ENCODE measurements at regions not wholly inside any gene's neighbourhood (a gene's known extent, or its start where the extent isn't known, plus 50 kb on each side); places are given as distances from the start of the nearest gene placed in this dataset.

- DNase-seq, result no peak
Measured at GRCh38 chr2:18650221-18650620, 60.9 kb upstream of the NT5C1B start.

- no peak for DNase-seq
Measured at GRCh38 chr2:18649502-18650135, 60.2 kb upstream of the NT5C1B start.

- no peak for DNase-seq
Measured at GRCh38 chr2:18648161-18648560, 58.8 kb upstream of the NT5C1B start.

GRCh38 chr2:18647731-18648130 is 58.4 kb upstream of the NT5C1B start:
- DNase-seq, result no peak

GRCh38 chr2:18645315-18645714 is 55.9 kb upstream of the NT5C1B start:
- no peak for DNase-seq

GRCh38 chr2:18644115-18644462 is 54.7 kb upstream of the NT5C1B start:
- no peak for DNase-seq

GRCh38 chr2:18643326-18644114 is 54.2 kb upstream of the NT5C1B start:
- DNase-seq, result no peak

GRCh38 chr2:18641823-18642222 is 52.5 kb upstream of the NT5C1B start:
- no peak for DNase-seq

- no peak for DNase-seq
Measured at GRCh38 chr2:18639756-18640453, 50.5 kb upstream of the NT5C1B start.

Data from tongue (tissue), 1 donor.